Stimulated activated CD4-positive, alpha-beta T cell treated with anti-CD3 and anti-CD28 coated beads, Interleukin-1b, Interleukin-23, amount 100 ng/mL, for 4 hours (primary cell): ENCODE measurements at regions not wholly inside any gene's neighbourhood (a gene's known extent, or its start where the extent isn't known, plus 50 kb on each side); places are given as distances from the start of the nearest gene placed in this dataset.
"Not testable (repeated sequence)": the region's sequence is repeated elsewhere in the genome, so short reads cannot be mapped to it uniquely, and the experiment has no call there.

ENCODE experiments used
- DNase-seq, 2 donors: peaks; one replicate each; pipeline ENCODE4 v3.0.0-alpha.2; 2020; ENCODE audit warnings: low read depth in 2 of 2

DNA sequence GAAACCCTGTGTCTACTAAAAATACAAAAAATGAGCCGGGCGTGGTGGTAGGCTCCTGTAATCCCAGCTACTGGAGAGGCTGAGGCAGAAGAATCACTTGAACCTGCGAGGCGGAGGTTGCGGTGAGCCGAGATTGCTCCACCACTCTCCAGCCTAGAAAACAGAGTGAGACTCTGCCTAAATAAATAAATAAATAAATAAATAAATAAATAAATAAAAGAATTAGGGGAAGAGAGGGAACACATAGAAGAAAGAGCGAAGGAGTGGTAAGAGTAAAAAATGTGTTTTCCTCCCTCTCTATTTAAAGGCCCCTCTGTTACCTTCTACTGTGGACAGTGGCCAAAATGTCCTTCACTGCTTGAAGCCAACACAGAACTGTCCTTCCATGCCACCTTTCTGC is 103.9 kb upstream of the SOX21 start:
- DNase-seq: no peak

DNA sequence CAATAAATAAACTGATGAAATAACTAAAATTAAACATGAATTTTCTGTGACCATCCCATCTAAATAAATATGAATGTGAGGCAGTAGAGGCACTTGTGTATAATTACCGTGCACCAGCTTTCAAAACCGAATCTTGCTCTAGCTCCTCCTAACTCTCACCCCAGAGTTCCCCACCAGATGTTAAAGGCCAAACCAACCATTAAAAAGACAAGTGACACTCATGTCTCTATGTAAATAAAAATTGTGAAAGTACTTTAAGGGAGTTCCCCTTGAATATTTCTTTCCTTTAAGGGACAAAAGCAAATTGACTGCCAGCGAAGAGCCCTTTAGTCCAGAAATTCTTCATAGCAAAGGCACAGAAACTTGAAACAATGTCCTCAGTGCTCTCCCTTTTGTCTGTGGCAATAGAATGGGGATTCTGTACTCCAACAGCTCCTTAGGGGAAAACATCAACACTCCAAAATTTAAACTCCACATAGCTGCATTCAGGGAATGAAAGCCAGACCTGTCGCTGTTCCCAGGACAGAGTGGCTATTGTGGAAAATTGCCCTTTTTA is 101.7 kb upstream of the SOX21 start:
- DNase-seq: no peak

DNA sequence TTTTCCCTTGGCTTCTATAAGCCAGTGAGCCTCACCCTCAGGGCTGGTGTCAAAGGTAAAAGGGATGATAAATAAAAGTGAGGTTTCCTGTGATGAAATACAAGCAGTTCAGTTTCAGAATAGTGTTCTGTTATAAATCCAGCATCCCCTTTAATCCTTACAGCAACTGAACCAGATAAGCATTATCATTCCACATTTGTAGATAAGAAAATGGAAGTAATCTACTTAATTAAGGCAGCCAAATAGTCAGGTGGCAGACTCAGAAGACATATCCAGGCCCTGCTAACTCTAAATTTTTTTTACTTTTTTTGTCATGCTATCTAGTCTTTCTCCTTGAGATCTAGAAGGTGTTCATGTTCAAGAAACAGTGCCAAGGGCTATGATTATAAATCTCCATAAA is 99.4 kb upstream of the SOX21 start:
- no peak for DNase-seq

DNA sequence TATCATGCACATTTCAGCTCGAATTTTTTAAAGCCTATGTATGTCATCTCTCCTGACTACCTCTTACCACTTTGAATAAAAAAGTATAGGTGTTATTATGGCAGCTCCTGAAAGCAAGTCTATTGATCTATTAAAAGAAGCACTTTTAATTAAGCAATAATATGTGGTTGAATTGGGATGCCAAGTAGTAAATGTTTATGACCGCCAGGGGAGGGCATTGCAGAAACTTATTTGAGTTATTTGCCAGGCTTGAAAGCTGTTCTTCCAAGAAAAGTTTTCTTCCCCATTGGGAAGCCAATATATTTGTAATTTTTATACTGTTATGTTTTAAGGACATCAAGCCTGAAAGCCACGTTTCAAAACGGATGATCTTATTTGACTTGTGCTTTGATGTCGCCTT is 88.1 kb upstream of the SOX21 start:
- DNase-seq: no peak

DNA sequence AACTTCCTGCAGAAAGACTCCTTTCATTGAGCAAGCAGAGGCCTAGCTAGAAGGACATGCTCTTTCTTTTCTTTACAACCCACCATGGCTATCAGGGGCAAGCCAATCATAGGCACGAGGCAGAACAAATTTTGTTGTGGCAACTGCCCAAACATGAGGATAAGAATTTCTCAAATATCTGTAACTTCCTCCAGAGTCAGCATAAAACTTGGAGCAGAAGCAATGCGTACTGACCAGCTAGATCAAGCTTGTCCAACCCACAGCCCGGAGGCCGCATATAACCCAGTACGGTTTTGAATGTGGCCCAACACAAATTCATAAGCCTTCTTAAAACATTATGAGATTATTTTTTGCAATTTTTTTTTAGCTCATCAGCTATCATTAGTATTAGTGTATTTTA is 87.0 kb upstream of the SOX21 start:
- no peak for DNase-seq

DNA sequence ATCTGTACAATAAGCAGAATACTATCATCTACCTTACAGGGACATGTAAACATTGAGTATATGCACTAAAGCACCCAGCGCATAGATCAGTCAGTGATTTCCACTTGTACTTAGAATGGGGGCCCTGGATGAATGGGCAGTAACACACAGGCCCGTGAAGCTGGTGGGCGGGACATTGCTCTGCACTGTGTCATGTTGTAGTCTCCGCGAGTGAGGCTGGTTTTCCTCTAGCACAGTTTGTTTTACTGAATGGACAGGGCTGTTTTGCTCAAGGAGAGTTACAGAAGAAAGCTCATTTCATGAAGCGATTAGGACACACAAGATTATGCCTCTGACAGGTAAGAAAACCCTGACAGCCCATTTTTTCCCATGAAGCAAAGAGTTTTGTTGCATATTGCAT is 86.4 kb upstream of the SOX21 start:
- DNase-seq: no peak

DNA sequence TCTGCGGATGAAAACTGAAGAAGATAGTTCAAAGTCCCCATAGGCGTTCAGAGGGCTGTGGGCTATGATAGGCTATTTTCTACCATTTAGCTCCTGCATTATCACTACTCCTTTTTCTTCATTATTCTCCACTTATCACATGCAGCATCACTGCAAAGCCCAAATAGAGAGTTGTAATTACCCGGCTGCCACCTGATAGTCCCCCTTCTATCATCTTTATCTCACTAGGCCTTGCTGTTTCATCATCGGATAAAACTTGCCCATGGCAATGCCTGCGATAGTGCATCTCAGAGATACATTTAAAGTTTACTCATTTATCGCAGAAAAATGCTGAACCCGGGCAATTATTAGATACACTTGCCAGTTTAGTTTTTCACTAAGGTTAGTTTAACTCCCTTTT is 82.9 kb upstream of the SOX21 start:
- no peak for DNase-seq

DNA sequence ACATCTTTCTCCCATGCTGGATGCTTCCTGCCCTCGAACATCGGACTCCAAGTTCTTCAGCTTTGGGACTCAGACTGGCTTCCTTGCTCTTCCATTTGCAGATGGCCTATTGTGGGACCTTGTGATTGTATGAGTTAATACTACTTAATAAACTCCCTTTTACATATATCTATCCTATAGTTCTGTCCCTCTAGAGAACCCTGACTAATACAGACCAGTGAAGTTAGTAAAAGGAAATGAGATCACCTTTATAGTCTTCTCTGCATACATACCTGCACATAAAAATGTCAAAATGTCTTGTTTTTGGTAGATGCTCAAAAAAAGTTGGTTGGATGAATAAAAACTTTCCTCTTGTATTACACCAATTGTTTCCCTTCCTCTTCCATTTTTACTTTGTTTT is 73.9 kb upstream of the SOX21 start:
- DNase-seq: not testable (repeated sequence)

DNA sequence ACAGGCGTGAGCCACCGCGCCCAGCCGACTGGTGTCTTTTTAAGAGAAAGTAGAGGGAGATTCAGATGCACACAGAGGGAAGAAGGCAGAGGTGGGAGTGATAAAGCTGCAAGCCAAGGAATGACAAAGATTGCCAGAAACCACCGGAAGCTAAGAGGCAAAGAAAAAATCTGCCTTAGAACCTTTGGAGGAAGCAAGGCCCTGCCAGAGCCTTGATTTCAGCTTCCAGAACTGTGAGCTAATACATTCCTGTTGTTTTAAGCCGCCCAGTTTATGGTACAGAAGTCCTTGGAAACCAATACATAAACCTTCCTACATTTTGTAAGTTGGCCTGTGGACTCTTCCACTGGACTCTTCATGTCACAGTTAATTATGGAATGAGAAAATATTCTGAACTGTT is 71.7 kb upstream of the SOX21 start:
- no peak for DNase-seq

DNA sequence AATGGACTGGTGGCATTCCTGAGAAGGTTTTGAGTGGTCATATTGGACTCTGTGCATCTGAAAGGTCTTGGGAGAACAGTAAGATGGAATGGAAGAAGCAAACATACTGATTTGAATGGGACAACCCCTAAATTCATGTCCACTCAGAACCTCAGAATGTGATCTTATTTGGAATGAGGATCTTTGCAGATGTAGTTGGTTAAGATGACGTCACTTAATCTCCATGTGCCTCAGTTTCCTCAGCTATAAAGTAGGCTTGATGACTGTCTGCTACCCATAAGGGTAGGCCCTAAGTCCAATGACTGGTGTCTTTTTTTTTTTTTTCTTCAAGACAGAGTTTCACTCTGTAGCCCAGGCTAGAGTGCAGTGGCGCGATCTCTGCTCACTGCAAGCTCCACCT is 71.1 kb upstream of the SOX21 start:
- DNase-seq: no peak

DNA sequence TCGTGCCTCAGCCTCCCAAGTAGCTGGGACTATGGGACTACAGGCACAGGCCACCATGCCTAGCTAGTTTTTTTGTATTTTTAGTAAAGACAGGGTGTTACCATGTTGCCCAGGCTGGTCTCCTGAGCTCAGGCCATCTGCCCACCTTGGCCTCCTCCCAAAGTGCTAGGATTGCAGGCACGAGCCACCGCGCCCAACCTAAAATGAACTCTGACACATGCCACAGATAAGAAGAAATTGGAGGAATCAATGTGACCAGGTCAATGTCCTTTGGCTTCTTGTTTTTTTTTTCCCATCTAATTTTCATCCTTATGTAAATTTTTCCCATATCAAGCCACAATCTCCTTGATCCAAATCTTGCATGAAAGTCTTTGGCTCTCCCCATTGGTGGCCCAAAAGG is 68.1 kb upstream of the SOX21 start:
- no peak for DNase-seq

DNA sequence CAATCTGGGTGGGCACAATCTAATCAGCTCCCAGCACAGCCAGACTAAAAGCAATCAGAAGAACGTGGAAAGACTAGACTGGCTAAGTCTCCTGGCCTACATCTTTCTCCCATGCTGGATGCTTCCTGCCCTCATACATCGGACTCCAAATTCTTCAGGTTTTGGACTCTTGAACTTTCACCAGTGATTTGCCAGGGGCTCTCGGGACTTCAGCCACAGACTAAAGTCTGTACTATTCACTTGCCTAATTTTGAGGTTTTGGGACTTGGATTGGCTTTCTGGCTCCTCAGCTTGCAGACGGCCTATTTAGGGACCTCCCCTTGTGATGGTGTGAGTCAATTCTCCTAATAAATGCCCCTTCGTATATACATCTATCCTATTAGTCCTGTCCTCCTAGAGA is 66.6 kb upstream of the SOX21 start:
- DNase-seq: no peak

DNA sequence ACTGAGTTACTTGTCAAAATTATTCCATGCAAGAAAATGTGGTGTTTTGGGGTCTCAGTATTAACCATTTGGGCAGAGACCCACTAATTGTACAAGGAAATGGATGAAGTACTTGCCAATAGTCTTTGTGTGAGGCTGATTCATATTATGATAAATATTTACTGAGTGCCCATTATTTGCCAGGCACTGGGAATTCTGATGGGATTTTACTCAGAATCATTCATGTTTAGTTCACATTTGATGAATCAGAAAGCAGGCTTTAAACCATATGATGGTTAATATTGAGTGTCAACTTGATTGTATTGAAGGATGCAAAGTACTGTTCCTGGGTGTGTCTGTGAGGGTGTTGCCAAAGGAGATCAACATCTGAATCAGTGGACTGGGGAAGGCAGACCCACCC is 66.2 kb upstream of the SOX21 start:
- DNase-seq: no peak

DNA sequence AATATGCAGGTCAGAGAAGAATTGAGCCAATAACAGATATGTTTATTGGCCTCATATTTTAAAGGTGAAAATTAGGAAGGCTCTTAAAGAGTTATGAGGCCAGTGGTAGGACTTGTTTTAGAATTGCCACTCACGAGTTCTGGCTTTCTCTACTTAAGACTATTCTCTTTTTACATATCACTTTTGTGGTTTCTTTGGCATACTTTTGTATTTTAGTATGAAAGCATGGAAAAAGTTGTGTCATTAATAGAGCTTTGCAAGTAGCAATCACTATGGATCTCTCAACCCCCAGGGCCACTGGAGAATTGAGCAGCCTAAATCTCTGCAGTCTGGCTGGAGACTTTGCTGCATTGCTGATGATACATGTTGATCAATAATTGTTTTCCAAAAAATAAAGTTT is 64.6 kb upstream of the SOX21 start:
- DNase-seq: no peak

DNA sequence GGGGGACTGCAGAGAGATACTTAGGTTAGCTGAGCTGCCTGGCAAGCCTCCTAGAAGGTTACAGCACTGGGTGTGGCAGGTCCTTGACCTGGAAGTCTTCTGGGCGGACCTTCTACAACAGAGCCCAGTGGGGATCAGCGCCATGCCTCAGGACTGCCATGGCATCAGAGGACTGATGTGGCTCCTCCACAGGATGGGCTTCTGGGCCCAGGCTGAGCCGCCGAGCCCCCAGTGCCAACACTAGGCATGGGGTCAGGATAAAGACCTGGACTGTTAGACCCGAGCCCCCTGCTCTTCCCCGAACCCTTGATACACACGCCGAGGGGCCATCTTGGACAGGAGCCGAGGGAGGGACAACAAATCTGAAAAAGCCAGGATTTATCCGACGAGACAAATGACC is 64.0 kb upstream of the SOX21 start:
- DNase-seq: no peak

DNA sequence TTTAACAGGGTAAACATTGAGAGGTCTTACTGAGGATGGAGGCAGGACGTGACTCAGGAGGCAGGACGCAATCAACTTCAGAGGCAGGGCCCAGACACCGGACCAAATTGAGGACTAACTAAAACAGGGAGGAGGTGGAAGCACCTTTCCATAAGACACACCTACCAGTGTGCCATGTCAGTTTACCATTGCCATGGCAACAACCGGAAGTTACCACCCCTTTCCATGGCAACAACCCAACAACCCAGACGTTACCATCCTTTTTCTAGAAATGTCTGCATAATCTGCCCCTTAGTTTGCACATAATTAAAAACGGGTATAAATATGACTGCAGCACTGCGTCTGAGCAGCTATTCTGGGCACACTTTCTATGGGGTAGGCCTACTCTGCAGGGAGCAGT is 53.5 kb upstream of the SOX21 start:
- no peak for DNase-seq

DNA sequence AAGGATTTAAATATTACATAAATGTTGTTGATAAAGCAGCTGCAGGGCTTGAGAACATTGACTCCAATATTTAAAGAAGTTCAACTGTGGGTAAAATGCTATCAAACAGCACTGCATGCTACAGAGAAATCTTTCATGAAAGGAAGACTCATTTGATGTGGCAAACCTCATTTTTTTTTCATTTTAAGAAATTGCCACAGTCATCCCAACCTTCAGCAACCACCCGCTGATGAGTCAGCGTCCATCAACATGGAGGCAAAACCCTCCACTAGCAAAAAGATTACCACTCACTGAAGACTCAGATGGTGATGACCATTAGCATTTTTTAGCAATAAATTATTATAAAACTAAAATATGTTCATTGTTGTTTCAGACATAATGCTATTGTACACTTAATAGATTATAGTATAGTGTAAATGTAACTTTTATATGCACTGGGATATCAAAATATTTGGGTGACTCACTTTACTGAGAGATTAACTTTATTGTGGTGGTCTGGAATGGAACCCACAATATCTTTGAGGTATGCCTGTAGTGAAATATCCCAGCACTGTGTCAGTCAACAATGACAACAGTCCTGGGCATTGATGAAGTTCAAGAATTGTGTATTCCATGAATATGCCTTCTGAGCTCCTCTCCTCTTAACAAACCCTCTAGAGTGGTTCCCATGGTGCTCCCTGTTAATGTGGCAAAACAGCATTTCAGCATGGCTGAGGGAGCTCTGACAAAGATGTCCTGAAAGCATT is 52.4 kb upstream of the SOX21 start:
- DNase-seq: no peak
